Muscle layer of colon (tissue), 2 donors: ENCODE measurements at regions not wholly inside any gene's neighbourhood (a gene's known extent, or its start where the extent isn't known, plus 50 kb on each side); places are given as distances from the start of the nearest gene placed in this dataset.

ENCODE experiments used
- H3K27ac ChIP-seq: one replicate; pipeline ENCODE4 v1.7.0; 2013; ENCODE audit warnings: low read depth, mild to moderate bottlenecking, low read length, moderate library complexity
- H3K27me3 ChIP-seq, 2 donors: one replicate each; pipeline ENCODE4 v1.7.0; 2013; ENCODE audit warnings: low read length in 2 of 2, mild to moderate bottlenecking in 2 of 2; ENCODE audit not compliant: insufficient read depth in 2 of 2, control insufficient read depth in 1 of 2
- H3K36me3 ChIP-seq: one replicate; pipeline ENCODE4 v1.7.0; 2013; ENCODE audit warnings: mild to moderate bottlenecking, low read length; ENCODE audit not compliant: insufficient read depth
- H3K4me1 ChIP-seq: one replicate; pipeline ENCODE4 v1.7.0; 2013; ENCODE audit warnings: mild to moderate bottlenecking, low read length; ENCODE audit not compliant: insufficient read depth
- H3K4me3 ChIP-seq, 2 donors: one replicate each; pipeline ENCODE4 v1.7.0; 2013; ENCODE audit warnings: low read length in 2 of 2, low read depth in 1 of 2, mild to moderate bottlenecking in 1 of 2, moderate library complexity in 1 of 2
- H3K9ac ChIP-seq: one replicate; pipeline ENCODE4 v1.7.0; 2013; ENCODE audit warnings: low read length
- H3K9me3 ChIP-seq: one replicate; pipeline ENCODE4 v1.7.0; 2013; ENCODE audit warnings: mild to moderate bottlenecking, low read length
- donor health status: abdominal sarcoma.
- donor health status: Adenocarcinoma of cecum.

GRCh38 chr2:83615511-83615910 is 843.6 kb downstream of the SUCLG1 start:
- Histone ChIP-seq H3K27ac (no peak overlapping the region), H3K4me1 (no peaks in the 10 kb centered on the region), H3K9ac (no peak overlapping the region)

GRCh38 chr2:83613178-83613577 is 845.9 kb downstream of the SUCLG1 start:
- H3K27ac ChIP-seq = no peak overlapping the region
- no peaks in the 10 kb centered on the region for H3K4me1 ChIP-seq
- no peak overlapping the region for H3K9ac ChIP-seq
- no peaks in the 10 kb centered on the region for H3K9me3 ChIP-seq
- H3K4me3 ChIP-seq = no peak overlapping the region
- H3K36me3 ChIP-seq = no peaks in the 10 kb centered on the region
- H3K27me3 ChIP-seq = no peaks in the 10 kb centered on the region

More at GRCh38 chr2:83615511-83615910, 843.6 kb downstream of the SUCLG1 start:
- Histone ChIP-seq H3K27me3 (no peaks in the 10 kb centered on the region), H3K4me3 (no peak overlapping the region), H3K36me3 (no peaks in the 10 kb centered on the region), H3K9me3 (no peaks in the 10 kb centered on the region)

GRCh38 chr2:83602753-83603152 is 856.3 kb downstream of the SUCLG1 start:
- Histone ChIP-seq H3K4me1 (no peaks in the 10 kb centered on the region), H3K9me3 (no peaks in the 10 kb centered on the region)

GRCh38 chr2:83596592-83597282 is 862.3 kb downstream of the SUCLG1 start:
- H3K4me1 ChIP-seq = no peaks in the 10 kb centered on the region
- no peak overlapping the region for H3K9ac ChIP-seq
- H3K27me3 ChIP-seq = no peaks in the 10 kb centered on the region
- H3K27ac ChIP-seq = no peak overlapping the region
- no peak overlapping the region for H3K4me3 ChIP-seq
- no peaks in the 10 kb centered on the region for H3K36me3 ChIP-seq
- no peaks in the 10 kb centered on the region for H3K9me3 ChIP-seq

More at GRCh38 chr2:83602753-83603152, 856.3 kb downstream of the SUCLG1 start:
- Histone ChIP-seq H3K4me3 (no peak overlapping the region), H3K27ac (no peak overlapping the region), H3K9ac (no peak overlapping the region), H3K27me3 (no peaks in the 10 kb centered on the region), H3K36me3 (no peaks in the 10 kb centered on the region)

- no peaks in the 10 kb centered on the region for H3K9me3 ChIP-seq
- H3K27ac ChIP-seq = no peak overlapping the region
- no peak overlapping the region for H3K9ac ChIP-seq
These were observed 863.2 kb downstream of the SUCLG1 start for GRCh38 chr2:83595926-83596325.

GRCh38 chr2:83595121-83595690 is 863.9 kb downstream of the SUCLG1 start:
- H3K27me3 ChIP-seq = no peaks in the 10 kb centered on the region
- no peak overlapping the region for H3K4me3 ChIP-seq
- no peaks in the 10 kb centered on the region for H3K4me1 ChIP-seq
- H3K9ac ChIP-seq = no peak overlapping the region
- no peak overlapping the region for H3K27ac ChIP-seq
- H3K9me3 ChIP-seq = no peaks in the 10 kb centered on the region
- H3K36me3 ChIP-seq = no peaks in the 10 kb centered on the region

More at GRCh38 chr2:83595926-83596325, 863.2 kb downstream of the SUCLG1 start:
- H3K4me1 ChIP-seq = no peaks in the 10 kb centered on the region
- no peak overlapping the region for H3K4me3 ChIP-seq
- no peaks in the 10 kb centered on the region for H3K27me3 ChIP-seq
- H3K36me3 ChIP-seq = no peaks in the 10 kb centered on the region

GRCh38 chr2:83594241-83595120 is 864.6 kb downstream of the SUCLG1 start:
- no peaks in the 10 kb centered on the region for H3K36me3 ChIP-seq
- no peaks in the 10 kb centered on the region for H3K27me3 ChIP-seq
- no peaks in the 10 kb centered on the region for H3K4me1 ChIP-seq
- no peaks in the 10 kb centered on the region for H3K9me3 ChIP-seq
- no peak overlapping the region for H3K9ac ChIP-seq
- H3K27ac ChIP-seq = no peak overlapping the region
- H3K4me3 ChIP-seq = no peak overlapping the region

GRCh38 chr2:83587309-83587708 is 871.8 kb downstream of the SUCLG1 start:
- H3K9ac ChIP-seq = no peak overlapping the region
- H3K4me3 ChIP-seq = no peak overlapping the region
- H3K36me3 ChIP-seq = no peaks in the 10 kb centered on the region
- no peaks in the 10 kb centered on the region for H3K27me3 ChIP-seq
- no peak overlapping the region for H3K27ac ChIP-seq
- no peaks in the 10 kb centered on the region for H3K4me1 ChIP-seq
- no peaks in the 10 kb centered on the region for H3K9me3 ChIP-seq

GRCh38 chr2:83585250-83585649 is 873.8 kb downstream of the SUCLG1 start:
- Histone ChIP-seq H3K9me3 (no peaks in the 10 kb centered on the region), H3K36me3 (no peaks in the 10 kb centered on the region), H3K27me3 (no peaks in the 10 kb centered on the region), H3K27ac (no peak overlapping the region), H3K9ac (no peak overlapping the region), H3K4me3 (no peak overlapping the region), H3K4me1 (no peaks in the 10 kb centered on the region)

GRCh38 chr2:83584672-83585071 is 874.4 kb downstream of the SUCLG1 start:
- H3K36me3 ChIP-seq = no peaks in the 10 kb centered on the region
- H3K27ac ChIP-seq = no peak overlapping the region
- H3K9ac ChIP-seq = no peak overlapping the region
- H3K4me3 ChIP-seq = no peak overlapping the region
- H3K27me3 ChIP-seq = no peaks in the 10 kb centered on the region
- H3K4me1 ChIP-seq = no peaks in the 10 kb centered on the region
- no peaks in the 10 kb centered on the region for H3K9me3 ChIP-seq

GRCh38 chr2:83582589-83582988 is 876.5 kb downstream of the SUCLG1 start:
- Histone ChIP-seq H3K27me3 (no peaks in the 10 kb centered on the region), H3K4me3 (no peak overlapping the region), H3K36me3 (no peaks in the 10 kb centered on the region), H3K27ac (no peak overlapping the region), H3K9me3 (no peaks in the 10 kb centered on the region), H3K4me1 (peaks cover 3% of the 10 kb centered on the region), H3K9ac (no peak overlapping the region)
